Neural cell (in vitro differentiated cells): ENCODE measurements at regions not wholly inside any gene's neighbourhood (a gene's known extent, or its start where the extent isn't known, plus 50 kb on each side); places are given as distances from the start of the nearest gene placed in this dataset.

Experiments
- H2AFZ ChIP-seq: fragments of 200-600, 300-800 bp; sonication (generic), shearing (Covaris generic); 2 replicates; pipeline ENCODE4 v1.6.0; 2014; ENCODE audit warnings: low read depth, mild to moderate bottlenecking, antibody characterized with exemption, low read length, moderate library complexity
- H3F3A ChIP-seq: fragments of 200-600 bp; shearing (Covaris generic); 2 replicates; pipeline ENCODE4 v1.6.1; 2016; ENCODE audit warnings: mild to moderate bottlenecking, moderate library complexity, mixed read lengths, antibody characterized with exemption, low read length; ENCODE audit not compliant: insufficient read depth, poor library complexity, severe bottlenecking
- H3K27ac ChIP-seq: fragments of 200-600, 300-800 bp; sonication (generic), shearing (Covaris generic); 2 replicates; pipeline ENCODE4 v1.5.1; 2014; ENCODE audit warnings: mild to moderate bottlenecking, low read length, moderate library complexity
- H3K27me3 ChIP-seq: fragments of 300-800, 200-600 bp; sonication (generic), shearing (Covaris generic); 2 replicates; pipeline ENCODE4 v1.6.0; 2014; ENCODE audit warnings: mild to moderate bottlenecking, low read depth, low read length, moderate library complexity; ENCODE audit not compliant: insufficient read depth
- H3K36me3 ChIP-seq: fragments of 300-800, 200-600 bp; sonication (generic), shearing (Covaris generic); 2 replicates; pipeline ENCODE4 v1.5.1; 2014; ENCODE audit warnings: mild to moderate bottlenecking, antibody characterized with exemption, low read length, moderate library complexity; ENCODE audit not compliant: insufficient read depth
- H3K4me2 ChIP-seq: fragments of 300-800, 200-600 bp; sonication (generic), shearing (Covaris generic); 2 replicates; pipeline ENCODE4 v1.6.0; 2014; ENCODE audit warnings: mild to moderate bottlenecking, low read length
- H3K4me3 ChIP-seq: fragments of 300-800, 200-600 bp; sonication (generic), shearing (Covaris generic); 2 replicates; pipeline ENCODE4 v1.5.1; 2014; ENCODE audit warnings: mild to moderate bottlenecking, low read length, moderate library complexity
- H3K79me2 ChIP-seq: fragments of 200-600 bp; shearing (Covaris generic); replicated peaks from 2 replicates; pipeline ENCODE4 v1.6.0; 2014; ENCODE audit warnings: mild to moderate bottlenecking, low read length, moderate library complexity; ENCODE audit not compliant: insufficient read depth
- H3K9ac ChIP-seq: fragments of 300-800, 200-600 bp; sonication (generic), shearing (Covaris generic); 2 replicates; pipeline ENCODE4 v1.6.1; 2016; ENCODE audit warnings: mild to moderate bottlenecking, low read length, mixed read lengths
- H3K9me2 ChIP-seq: fragments of 200-600 bp; shearing (Covaris generic); 2 replicates; pipeline ENCODE4 v1.6.1; 2016; ENCODE audit warnings: mild to moderate bottlenecking, low read length, mixed read lengths; ENCODE audit not compliant: insufficient read depth
- H3K9me3 ChIP-seq: fragments of 200-600, 300-800 bp; sonication (generic), shearing (Covaris generic); 2 replicates; pipeline ENCODE4 v1.6.1; 2016; ENCODE audit warnings: mild to moderate bottlenecking, mixed run types, low read length, moderate library complexity, mixed read lengths
- H4K20me1 ChIP-seq: fragments of 200-600 bp; shearing (Covaris generic); 2 replicates; pipeline ENCODE4 v1.6.1; 2016; ENCODE audit warnings: mild to moderate bottlenecking, mixed run types; ENCODE audit not compliant: insufficient read depth
- CTCF ChIP-seq: fragments of 450-650 bp; IDR thresholded peaks from 2 replicates; pipeline ENCODE4 v1.5.1; 2014; ENCODE audit warnings: antibody characterized with exemption, mild to moderate bottlenecking, moderate library complexity; ENCODE audit not compliant: poor library complexity, severe bottlenecking
- EP300 ChIP-seq: fragments of 450-650 bp; conservative IDR thresholded peaks from 2 replicates; pipeline ENCODE4 v1.6.1; 2014; ENCODE audit warnings: antibody characterized with exemption, mild to moderate bottlenecking, moderate library complexity; ENCODE audit not compliant: poor library complexity, severe bottlenecking
- EZH2 ChIP-seq: fragments of 200-600, 300-800 bp; shearing (Covaris generic), sonication (generic); IDR thresholded peaks from 2 replicates; pipeline ENCODE4 v1.6.1; 2014; ENCODE audit warnings: antibody characterized with exemption, low read length, borderline replicate concordance, mild to moderate bottlenecking; ENCODE audit not compliant: insufficient read depth, poor library complexity, severe bottlenecking
- MXI1 ChIP-seq: fragments of 450-650 bp; conservative IDR thresholded peaks from 2 replicates; pipeline ENCODE4 v1.6.1; 2014; ENCODE audit warnings: antibody characterized with exemption, mild to moderate bottlenecking; ENCODE audit not compliant: poor library complexity, severe bottlenecking
- POLR2AphosphoS5 ChIP-seq: IDR thresholded peaks from 2 replicates; pipeline ENCODE4 v1.6.1; 2012
- RAD21 ChIP-seq: fragments of 450-650 bp; conservative IDR thresholded peaks from 2 replicates; pipeline ENCODE4 v1.6.1; 2014; ENCODE audit warnings: antibody characterized with exemption, mild to moderate bottlenecking, moderate library complexity
- REST ChIP-seq: IDR thresholded peaks from 2 replicates; pipeline ENCODE4 v1.6.1; 2012; ENCODE audit warnings: borderline replicate concordance
- SMC3 ChIP-seq: fragments of 450-650 bp; conservative IDR thresholded peaks from 2 replicates; pipeline ENCODE4 v1.6.1; 2014; ENCODE audit warnings: antibody characterized with exemption, mild to moderate bottlenecking, moderate library complexity; ENCODE audit not compliant: poor library complexity
- TAF1 ChIP-seq: IDR thresholded peaks from 2 replicates; pipeline ENCODE4 v1.6.1; 2012; ENCODE audit warnings: low read depth

- Histone ChIP-seq H3K79me2 (no peaks in the 10 kb centered on the region), H3K4me2 (no peak overlapping the region), H3K9me3 (no peaks in the 10 kb centered on the region), H2AFZ (no peak overlapping the region), H3K9ac (no peak overlapping the region), H3K27ac (no peak overlapping the region), H4K20me1 (no peaks in the 10 kb centered on the region), H3K27me3 (no peaks in the 10 kb centered on the region), H3K36me3 (no peaks in the 10 kb centered on the region), H3K4me3 (no peak overlapping the region), H3F3A (no peaks in the 10 kb centered on the region), H3K9me2 (no peaks in the 10 kb centered on the region)
- TF ChIP-seq TAF1 (no peak), RAD21 (no peak), CTCF (no peak), SMC3 (no peak), REST (no peak), MXI1 (no peak), EZH2 (no peak), EP300 (no peak), POLR2AphosphoS5 (no peak)
Observed at GRCh38 chr7:35991511-35992232, 161.4 kb upstream of the EEPD1 start.

GRCh38 chr7:35992436-35992835 is 160.6 kb upstream of the EEPD1 start:
- no peaks in the 10 kb centered on the region for H3K36me3 ChIP-seq
- no peak overlapping the region for H2AFZ ChIP-seq
- H3F3A ChIP-seq = no peaks in the 10 kb centered on the region
- H3K27me3 ChIP-seq = no peaks in the 10 kb centered on the region
- H3K9ac ChIP-seq = no peak overlapping the region
- H3K4me2 ChIP-seq = no peak overlapping the region
- H3K4me3 ChIP-seq = no peak overlapping the region
- no peak overlapping the region for H3K27ac ChIP-seq
- H3K9me3 ChIP-seq = no peaks in the 10 kb centered on the region
- H3K9me2 ChIP-seq = no peaks in the 10 kb centered on the region
- no peak for TF ChIP-seq MXI1
- TF ChIP-seq REST = no peak
- TF ChIP-seq EP300 = no peak
- H3K79me2 ChIP-seq = no peaks in the 10 kb centered on the region
- no peaks in the 10 kb centered on the region for H4K20me1 ChIP-seq
